ENCODE measurements at regions not wholly inside any gene's neighbourhood (a gene's known extent, or its start where the extent isn't known, plus 50 kb on each side); places are given as distances from the start of the nearest gene placed in this dataset.

DNA sequence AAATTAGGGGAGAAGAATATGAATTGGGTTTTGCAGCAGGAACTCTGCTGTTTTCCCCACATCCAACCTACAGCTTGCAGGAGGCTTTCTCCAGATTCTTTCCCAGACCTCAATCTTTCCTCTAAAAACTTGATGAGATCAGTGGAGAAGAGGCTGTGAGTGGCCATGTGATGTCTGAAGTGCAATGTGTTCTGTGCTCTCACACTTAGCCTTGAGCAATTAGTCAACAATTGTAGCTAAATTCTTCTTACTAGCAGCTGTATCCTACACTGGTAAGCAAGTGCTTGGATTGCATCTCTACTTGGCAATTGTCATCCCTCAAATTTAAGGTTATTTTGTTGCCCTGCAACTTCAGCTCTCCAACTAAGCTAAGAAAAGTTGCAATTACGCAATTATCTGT lies 807.3 kb upstream of the RGS18 start:
- no peak for DNase-seq (ENCODE audit: low read depth)
- TF ChIP-seq, protein P1, sequence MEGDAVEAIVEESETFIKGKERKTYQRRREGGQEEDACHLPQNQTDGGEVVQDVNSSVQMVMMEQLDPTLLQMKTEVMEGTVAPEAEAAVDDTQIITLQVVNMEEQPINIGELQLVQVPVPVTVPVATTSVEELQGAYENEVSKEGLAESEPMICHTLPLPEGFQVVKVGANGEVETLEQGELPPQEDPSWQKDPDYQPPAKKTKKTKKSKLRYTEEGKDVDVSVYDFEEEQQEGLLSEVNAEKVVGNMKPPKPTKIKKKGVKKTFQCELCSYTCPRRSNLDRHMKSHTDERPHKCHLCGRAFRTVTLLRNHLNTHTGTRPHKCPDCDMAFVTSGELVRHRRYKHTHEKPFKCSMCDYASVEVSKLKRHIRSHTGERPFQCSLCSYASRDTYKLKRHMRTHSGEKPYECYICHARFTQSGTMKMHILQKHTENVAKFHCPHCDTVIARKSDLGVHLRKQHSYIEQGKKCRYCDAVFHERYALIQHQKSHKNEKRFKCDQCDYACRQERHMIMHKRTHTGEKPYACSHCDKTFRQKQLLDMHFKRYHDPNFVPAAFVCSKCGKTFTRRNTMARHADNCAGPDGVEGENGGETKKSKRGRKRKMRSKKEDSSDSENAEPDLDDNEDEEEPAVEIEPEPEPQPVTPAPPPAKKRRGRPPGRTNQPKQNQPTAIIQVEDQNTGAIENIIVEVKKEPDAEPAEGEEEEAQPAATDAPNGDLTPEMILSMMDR (conservative IDR thresholded peaks at IDR 0.05; ENCODE audit: low read depth, low read length) = no peak
- no peak overlapping the region for H3K4me3 ChIP-seq (ENCODE audit: low read length)

GRCh38 chr1:191358724-191359123 lies 799.5 kb upstream of the RGS18 start:
- TF ChIP-seq, protein P1 (conservative IDR thresholded peaks at IDR 0.05; ENCODE audit: low read depth, low read length) = no peak

DNA sequence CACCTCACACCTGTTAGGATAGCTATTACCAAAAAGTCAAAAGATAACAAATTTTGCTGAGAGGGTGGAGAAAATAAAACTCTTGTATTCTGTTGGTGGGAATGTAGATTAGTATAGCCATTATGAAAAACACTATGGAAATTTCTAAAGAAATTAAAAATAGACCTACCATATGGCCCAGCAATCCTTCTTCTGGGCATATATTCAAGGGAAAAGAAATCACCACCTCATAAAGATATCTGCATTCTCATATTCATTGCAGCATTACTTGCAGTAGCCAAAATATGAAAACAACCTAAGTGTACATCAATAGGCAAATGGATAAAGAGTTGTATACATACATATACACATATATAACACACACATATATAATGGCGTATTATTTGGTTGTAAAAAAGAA lies 791.6 kb upstream of the RGS18 start:
- DNase-seq (ENCODE audit: low read depth) = no peak
- no peak overlapping the region for H3K4me3 ChIP-seq (ENCODE audit: low read length)
- TF ChIP-seq, protein P1 (conservative IDR thresholded peaks at IDR 0.05; ENCODE audit: low read depth, low read length) = no peak

More at GRCh38 chr1:191358724-191359123, 799.5 kb upstream of the RGS18 start:
- no peak for DNase-seq (ENCODE audit: low read depth)
- no peak overlapping the region for H3K4me3 ChIP-seq (ENCODE audit: low read length)

GRCh38 chr1:191368891-191369654 lies 789.2 kb upstream of the RGS18 start:
- DNase-seq (ENCODE audit: low read depth) = no peak
- no peak overlapping the region for H3K4me3 ChIP-seq (ENCODE audit: low read length)
- TF ChIP-seq, protein P1 (conservative IDR thresholded peaks at IDR 0.05; ENCODE audit: low read depth, low read length) = no peak

- H3K4me3 ChIP-seq (ENCODE audit: low read length) = no peak overlapping the region
- TF ChIP-seq, protein P1 (conservative IDR thresholded peaks at IDR 0.05; ENCODE audit: low read depth, low read length) = no peak
- peak; percentile 32 for DNase-seq (ENCODE audit: low read depth)
Observed at GRCh38 chr1:191371626-191372025, 786.6 kb upstream of the RGS18 start.

DNA sequence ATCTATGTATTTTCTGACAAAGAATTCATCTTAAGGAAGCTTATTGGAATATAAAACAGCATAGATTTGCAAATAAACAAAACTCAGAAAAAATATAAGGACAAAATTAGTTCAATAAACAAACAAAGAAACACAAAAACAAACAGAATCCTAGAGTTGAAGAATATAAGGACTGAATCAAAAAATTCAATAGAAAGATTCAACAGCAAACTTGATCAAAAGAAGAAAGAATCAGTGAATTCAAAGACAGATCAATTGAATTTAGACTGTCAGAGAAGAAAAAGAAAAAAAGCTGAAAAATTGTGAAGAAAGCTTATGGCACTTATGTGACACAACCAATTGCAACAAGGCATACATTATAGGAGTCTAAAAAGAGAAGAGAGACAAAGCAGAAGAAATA lies 770.0 kb upstream of the RGS18 start:
- DNase-seq (ENCODE audit: low read depth) = no peak
- TF ChIP-seq, protein P1 (conservative IDR thresholded peaks at IDR 0.05; ENCODE audit: low read depth, low read length) = no peak
- H3K4me3 ChIP-seq (ENCODE audit: low read length) = no peak overlapping the region

GRCh38 chr1:191396622-191397021 lies 761.6 kb upstream of the RGS18 start:
- TF ChIP-seq, protein P1 (conservative IDR thresholded peaks at IDR 0.05; ENCODE audit: low read depth, low read length) = no peak
- H3K4me3 ChIP-seq (ENCODE audit: low read length) = no peak overlapping the region
- DNase-seq (ENCODE audit: low read depth) = no peak
